ENCODE measurements at regions not wholly inside any gene's neighbourhood (a gene's known extent, or its start where the extent isn't known, plus 50 kb on each side); places are given as distances from the start of the nearest gene placed in this dataset.

DNA sequence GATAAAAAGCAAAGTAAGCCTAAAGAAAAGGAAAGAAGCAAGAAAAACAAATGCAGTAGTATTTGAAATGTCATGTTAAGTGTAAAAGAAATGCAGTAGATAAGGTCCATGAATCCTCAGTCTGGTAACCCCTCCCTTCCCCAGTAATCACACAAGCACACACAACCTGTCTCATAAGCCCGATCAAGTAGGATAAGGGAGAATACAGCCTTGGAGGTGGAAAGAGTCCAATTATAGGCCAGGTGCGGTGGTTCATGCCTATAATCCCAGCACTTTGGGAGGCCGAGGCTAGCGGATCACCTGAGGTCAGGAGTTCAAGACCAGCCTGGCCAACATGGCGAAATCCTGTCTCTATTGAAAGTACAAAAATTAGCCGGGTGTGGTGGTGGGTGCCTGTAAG, 117.9 kb downstream of the GADD45G start:
- no peaks in the 10 kb centered on the region for H3K4me1 Mint-ChIP-seq (ENCODE audit: unreplicated experiment)
- DNase-seq (ENCODE audit: low spot score) = no peak
- no peak overlapping the region for H3K27ac Mint-ChIP-seq (ENCODE audit: unreplicated experiment)
- H3K9me3 Mint-ChIP-seq (ENCODE audit: unreplicated experiment) = no peaks in the 10 kb centered on the region
- H3K36me3 Mint-ChIP-seq (ENCODE audit: low read depth, unreplicated experiment) = no peaks in the 10 kb centered on the region
- TF ChIP-seq, protein P1, sequence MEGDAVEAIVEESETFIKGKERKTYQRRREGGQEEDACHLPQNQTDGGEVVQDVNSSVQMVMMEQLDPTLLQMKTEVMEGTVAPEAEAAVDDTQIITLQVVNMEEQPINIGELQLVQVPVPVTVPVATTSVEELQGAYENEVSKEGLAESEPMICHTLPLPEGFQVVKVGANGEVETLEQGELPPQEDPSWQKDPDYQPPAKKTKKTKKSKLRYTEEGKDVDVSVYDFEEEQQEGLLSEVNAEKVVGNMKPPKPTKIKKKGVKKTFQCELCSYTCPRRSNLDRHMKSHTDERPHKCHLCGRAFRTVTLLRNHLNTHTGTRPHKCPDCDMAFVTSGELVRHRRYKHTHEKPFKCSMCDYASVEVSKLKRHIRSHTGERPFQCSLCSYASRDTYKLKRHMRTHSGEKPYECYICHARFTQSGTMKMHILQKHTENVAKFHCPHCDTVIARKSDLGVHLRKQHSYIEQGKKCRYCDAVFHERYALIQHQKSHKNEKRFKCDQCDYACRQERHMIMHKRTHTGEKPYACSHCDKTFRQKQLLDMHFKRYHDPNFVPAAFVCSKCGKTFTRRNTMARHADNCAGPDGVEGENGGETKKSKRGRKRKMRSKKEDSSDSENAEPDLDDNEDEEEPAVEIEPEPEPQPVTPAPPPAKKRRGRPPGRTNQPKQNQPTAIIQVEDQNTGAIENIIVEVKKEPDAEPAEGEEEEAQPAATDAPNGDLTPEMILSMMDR (IDR thresholded peaks at IDR 0.05; ENCODE audit: unreplicated experiment) = no peak
- no peak overlapping the region for H3K4me3 Mint-ChIP-seq (ENCODE audit: unreplicated experiment)
- H3K27me3 Mint-ChIP-seq (ENCODE audit: unreplicated experiment) = peaks cover 2% of the 10 kb centered on the region

DNA sequence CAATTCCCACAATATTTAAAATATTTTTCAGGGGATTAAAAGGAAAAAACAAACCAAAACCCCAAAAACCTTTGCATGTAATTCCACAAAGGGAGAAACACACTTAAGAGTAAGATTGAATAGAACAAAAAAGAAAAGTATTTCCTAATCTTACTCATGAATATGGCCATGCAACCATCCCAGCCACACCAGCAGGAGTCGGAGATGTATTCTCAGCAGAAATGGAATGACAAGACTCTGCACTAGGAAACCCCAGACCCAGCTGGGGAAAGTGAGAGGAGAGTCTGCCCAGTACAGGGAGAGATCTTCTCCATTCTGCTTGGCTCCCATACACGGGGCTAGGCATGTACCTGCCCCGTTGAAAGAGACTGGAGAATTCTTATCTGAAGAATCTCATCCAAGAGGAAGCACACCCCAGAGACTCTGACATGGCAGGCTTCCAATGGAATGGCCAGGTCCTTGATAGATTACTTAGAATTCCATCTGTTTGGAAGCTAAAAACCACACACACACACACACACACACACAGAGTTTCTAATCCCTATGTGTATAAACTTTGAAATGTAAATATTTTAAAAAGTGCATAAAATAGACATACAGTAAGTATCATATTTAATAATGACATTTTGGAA, 118.8 kb downstream of the GADD45G start:
- H3K4me3 Mint-ChIP-seq (ENCODE audit: unreplicated experiment) = no peak overlapping the region
- peaks cover 2% of the 10 kb centered on the region for H3K27me3 Mint-ChIP-seq (ENCODE audit: unreplicated experiment)
- H3K4me1 Mint-ChIP-seq (ENCODE audit: unreplicated experiment) = no peaks in the 10 kb centered on the region
- H3K36me3 Mint-ChIP-seq (ENCODE audit: low read depth, unreplicated experiment) = no peaks in the 10 kb centered on the region
- no peaks in the 10 kb centered on the region for H3K9me3 Mint-ChIP-seq (ENCODE audit: unreplicated experiment)
- no peak for DNase-seq (ENCODE audit: low spot score)
- H3K27ac Mint-ChIP-seq (ENCODE audit: unreplicated experiment) = no peak overlapping the region
- TF ChIP-seq, protein P1 (IDR thresholded peaks at IDR 0.05; ENCODE audit: unreplicated experiment) = no peak

DNA sequence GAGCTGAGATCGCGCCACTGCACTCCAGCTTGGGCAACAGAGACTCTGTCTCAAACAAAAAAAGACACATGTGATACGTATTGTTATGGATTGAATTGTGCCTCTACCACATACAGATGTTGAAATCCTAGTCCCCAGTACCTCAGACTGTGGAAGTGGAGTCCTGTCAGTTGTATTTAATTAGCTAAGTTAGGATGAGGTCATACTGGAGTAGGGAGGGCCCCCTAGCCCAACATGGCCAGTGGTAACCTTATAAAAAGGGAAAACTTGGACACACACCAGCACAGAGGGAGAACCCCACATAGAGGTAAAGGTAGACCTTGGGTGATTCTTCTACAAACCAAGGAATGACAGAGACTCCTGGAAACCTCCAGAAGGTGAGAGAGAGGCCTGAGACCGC, 119.8 kb downstream of the GADD45G start:
- no peaks in the 10 kb centered on the region for H3K36me3 Mint-ChIP-seq (ENCODE audit: low read depth, unreplicated experiment)
- no peak for DNase-seq (ENCODE audit: low spot score)
- no peak overlapping the region for H3K4me3 Mint-ChIP-seq (ENCODE audit: unreplicated experiment)
- TF ChIP-seq, protein P1 (IDR thresholded peaks at IDR 0.05; ENCODE audit: unreplicated experiment) = no peak
- H3K9me3 Mint-ChIP-seq (ENCODE audit: unreplicated experiment) = no peaks in the 10 kb centered on the region
- H3K27me3 Mint-ChIP-seq (ENCODE audit: unreplicated experiment) = peaks cover 2% of the 10 kb centered on the region
- no peaks in the 10 kb centered on the region for H3K4me1 Mint-ChIP-seq (ENCODE audit: unreplicated experiment)
- H3K27ac Mint-ChIP-seq (ENCODE audit: unreplicated experiment) = no peak overlapping the region

DNA sequence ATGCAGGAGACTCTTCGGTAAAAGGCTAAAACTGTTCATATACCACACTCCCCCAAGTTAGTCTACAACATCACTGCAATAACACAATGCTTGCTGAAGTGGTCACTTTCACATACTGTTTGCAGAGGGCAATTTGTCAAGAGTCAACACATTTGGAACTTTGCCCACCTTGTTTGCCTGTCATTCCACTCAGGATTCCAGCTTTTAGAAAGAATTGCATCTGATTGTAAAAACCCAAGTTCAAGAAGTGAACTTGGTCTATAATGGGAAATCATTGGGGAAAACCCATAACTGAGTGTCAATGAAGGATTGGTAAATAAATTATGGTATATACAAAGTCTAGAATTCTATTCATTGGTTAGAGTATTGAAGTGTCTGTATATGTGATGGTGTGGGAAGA, 120.5 kb downstream of the GADD45G start:
- Mint-ChIP-seq H3K27ac (ENCODE audit: unreplicated experiment) (no peak overlapping the region), H3K27me3 (ENCODE audit: unreplicated experiment) (peaks cover 2% of the 10 kb centered on the region), H3K36me3 (ENCODE audit: low read depth, unreplicated experiment) (no peaks in the 10 kb centered on the region), H3K9me3 (ENCODE audit: unreplicated experiment) (no peaks in the 10 kb centered on the region), H3K4me1 (ENCODE audit: unreplicated experiment) (no peaks in the 10 kb centered on the region), H3K4me3 (ENCODE audit: unreplicated experiment) (no peak overlapping the region)
- DNase-seq (ENCODE audit: low spot score) = no peak
- TF ChIP-seq, protein P1 (IDR thresholded peaks at IDR 0.05; ENCODE audit: unreplicated experiment) = no peak

DNA sequence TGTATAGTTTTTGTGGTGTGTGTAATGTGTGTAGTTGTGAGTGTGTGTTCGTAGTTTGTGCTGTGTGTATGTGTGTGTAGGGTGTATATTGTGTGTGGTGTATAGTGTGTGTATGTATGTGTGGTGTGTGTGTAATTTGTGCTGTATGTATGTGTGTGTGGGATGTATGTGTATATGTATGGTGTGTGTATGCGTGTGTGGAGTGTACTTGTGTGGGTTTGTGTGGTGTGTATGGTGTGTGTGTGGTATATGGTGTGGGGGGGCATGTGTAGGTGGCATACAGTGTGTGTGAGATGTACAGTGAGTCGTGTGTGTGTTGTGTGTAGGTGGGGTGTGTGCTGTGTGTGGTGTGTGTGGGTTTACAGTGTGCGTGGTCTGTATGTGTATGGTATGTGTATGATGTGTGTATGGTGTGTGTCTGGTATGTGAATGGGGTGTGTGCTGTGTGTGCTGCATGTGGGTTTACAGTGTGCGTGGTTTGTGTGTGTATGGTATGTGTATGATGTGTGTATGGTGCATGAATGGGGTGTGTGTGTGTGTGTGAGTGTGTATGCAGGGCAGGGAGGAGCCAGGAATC, 125.2 kb downstream of the GADD45G start:
- TF ChIP-seq, protein P1 (IDR thresholded peaks at IDR 0.05; ENCODE audit: unreplicated experiment) = no peak
- Mint-ChIP-seq H3K36me3 (ENCODE audit: low read depth, unreplicated experiment) (no peaks in the 10 kb centered on the region), H3K9me3 (ENCODE audit: unreplicated experiment) (no peaks in the 10 kb centered on the region), H3K27ac (ENCODE audit: unreplicated experiment) (no peak overlapping the region), H3K4me1 (ENCODE audit: unreplicated experiment) (no peaks in the 10 kb centered on the region), H3K4me3 (ENCODE audit: unreplicated experiment) (no peak overlapping the region), H3K27me3 (ENCODE audit: unreplicated experiment) (peaks cover 2% of the 10 kb centered on the region)
- DNase-seq (ENCODE audit: low spot score) = no peak

All from endothelial cell (in vitro differentiated cells).